Testis (tissue), 2 donors: ENCODE measurements at regions not wholly inside any gene's neighbourhood (a gene's known extent, or its start where the extent isn't known, plus 50 kb on each side); places are given as distances from the start of the nearest gene placed in this dataset.

Experiments used
- DNase-seq: peaks from one replicate; pipeline ENCODE4 v3.0.0-alpha.2; 2019
- H3K27ac ChIP-seq, 2 donors: fragments of 200-600 bp; sonication (generic); one replicate each; pipeline ENCODE4 v1.5.1; 2019
- H3K27me3 ChIP-seq: fragments of 200-600 bp; sonication (generic); one replicate; pipeline ENCODE4 v1.5.1; 2019
- H3K36me3 ChIP-seq: fragments of 200-600 bp; sonication (generic); one replicate; pipeline ENCODE4 v1.5.1; 2017; ENCODE audit warnings: low read depth; ENCODE audit errors: missing control alignments
- H3K4me1 ChIP-seq: fragments of 200-600 bp; sonication (generic); one replicate; pipeline ENCODE4 v1.5.1; 2019
- H3K4me3 ChIP-seq, 2 donors: fragments of 200-600 bp; sonication (generic); one replicate each; pipeline ENCODE4 v1.5.1; 2017 to 2019
- H3K9me3 ChIP-seq: fragments of 200-600 bp; sonication (generic); one replicate; pipeline ENCODE4 v1.5.1; 2017
- POLR2A ChIP-seq: fragments of 450-650 bp; IDR thresholded peaks from one replicate; pipeline ENCODE4 v1.6.1; 2017; ENCODE audit warnings: antibody characterized with exemption, mild to moderate bottlenecking, moderate library complexity
- WGBS, 2 donors: methylation state at CpG; one replicate each; pipeline ENCODE4 v1.1.5; 2018; 5-methylcytosine and 5-hydroxymethylcytosine counted together
- intact Hi-C: fragments of 100-400 bp; cut with DNase I; formaldehyde crosslinking; loops from one replicate; pipeline ENCODE4 v1.15.1; 2023; ENCODE audit warnings: low total_unique reads
- TF ChIP-seq, protein P1 (sequence below), 3 experiments: fragments of 450-650 bp in 2 of 3; fragments of 200-600 bp in 1 of 3; sonication (generic) in 1 of 3; IDR thresholded peaks; one replicate each; pipeline ENCODE4 v1.5.1; 2016 to 2019; ENCODE audit warnings: antibody characterized with exemption in 3 of 3, mild to moderate bottlenecking in 2 of 3, moderate library complexity in 1 of 3

DNA sequence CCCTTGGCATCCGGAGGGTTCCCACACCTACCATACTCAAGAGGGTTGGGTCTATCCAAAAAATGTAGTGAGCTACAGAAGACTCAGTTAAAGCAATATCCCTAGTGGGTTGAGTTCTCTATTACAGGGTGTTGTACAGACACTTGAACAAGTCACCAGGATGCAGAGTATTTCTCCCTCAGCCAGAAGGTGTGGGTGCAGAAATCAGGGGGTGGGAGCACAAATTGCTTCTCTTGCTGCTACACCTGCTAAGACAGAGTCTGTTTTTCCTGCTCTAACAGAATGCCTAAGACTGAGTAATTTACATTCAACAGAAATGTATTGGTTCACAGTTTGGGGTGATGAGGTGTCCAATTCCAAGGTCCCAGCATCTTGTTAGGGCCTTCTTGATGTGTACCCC, 433.4 kb downstream of the TCERG1L start:
- no peaks in the 10 kb centered on the region for H3K36me3 ChIP-seq
- H3K27ac ChIP-seq: no peak overlapping the region
- H3K4me1 ChIP-seq: no peaks in the 10 kb centered on the region
- no peak overlapping the region for H3K4me3 ChIP-seq
- intact Hi-C loops: no loop called here
- no peak for DNase-seq
- H3K9me3 ChIP-seq: no peaks in the 10 kb centered on the region
- WGBS, 2 donors: 95 to 100% methylated on average over 1 of the region's 1 CpG
- no peaks in the 10 kb centered on the region for H3K27me3 ChIP-seq
- TF ChIP-seq POLR2A: no peak
- TF ChIP-seq, protein P1, sequence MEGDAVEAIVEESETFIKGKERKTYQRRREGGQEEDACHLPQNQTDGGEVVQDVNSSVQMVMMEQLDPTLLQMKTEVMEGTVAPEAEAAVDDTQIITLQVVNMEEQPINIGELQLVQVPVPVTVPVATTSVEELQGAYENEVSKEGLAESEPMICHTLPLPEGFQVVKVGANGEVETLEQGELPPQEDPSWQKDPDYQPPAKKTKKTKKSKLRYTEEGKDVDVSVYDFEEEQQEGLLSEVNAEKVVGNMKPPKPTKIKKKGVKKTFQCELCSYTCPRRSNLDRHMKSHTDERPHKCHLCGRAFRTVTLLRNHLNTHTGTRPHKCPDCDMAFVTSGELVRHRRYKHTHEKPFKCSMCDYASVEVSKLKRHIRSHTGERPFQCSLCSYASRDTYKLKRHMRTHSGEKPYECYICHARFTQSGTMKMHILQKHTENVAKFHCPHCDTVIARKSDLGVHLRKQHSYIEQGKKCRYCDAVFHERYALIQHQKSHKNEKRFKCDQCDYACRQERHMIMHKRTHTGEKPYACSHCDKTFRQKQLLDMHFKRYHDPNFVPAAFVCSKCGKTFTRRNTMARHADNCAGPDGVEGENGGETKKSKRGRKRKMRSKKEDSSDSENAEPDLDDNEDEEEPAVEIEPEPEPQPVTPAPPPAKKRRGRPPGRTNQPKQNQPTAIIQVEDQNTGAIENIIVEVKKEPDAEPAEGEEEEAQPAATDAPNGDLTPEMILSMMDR (IDR thresholded peaks at IDR 0.05): no peak

DNA sequence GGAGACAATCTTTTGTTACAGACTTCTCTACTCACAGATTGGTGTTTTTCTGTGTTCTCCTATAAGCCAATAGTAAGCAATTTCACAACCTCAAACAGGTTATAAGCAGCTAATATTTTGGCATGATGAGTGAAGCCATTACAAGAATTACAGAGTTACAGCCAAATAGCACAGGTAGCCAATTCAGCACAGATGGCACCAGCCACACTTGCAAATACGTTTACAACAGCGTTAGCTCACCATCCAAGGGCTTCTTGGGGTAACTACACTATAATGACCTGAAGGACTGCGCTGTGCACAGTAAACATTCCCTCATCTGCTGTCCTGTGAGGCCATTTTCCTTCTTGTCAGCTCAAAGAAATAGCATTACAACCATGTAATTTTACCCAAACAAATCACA, 428.6 kb downstream of the TCERG1L start:
- no peaks in the 10 kb centered on the region for H3K27me3 ChIP-seq
- H3K9me3 ChIP-seq: no peaks in the 10 kb centered on the region
- no peaks in the 10 kb centered on the region for H3K36me3 ChIP-seq
- WGBS, 2 donors: 83% methylated on average over 3 of the region's 3 CpGs
- intact Hi-C loops: no loop called here
- DNase-seq: no peak
- H3K27ac ChIP-seq: no peak overlapping the region
- TF ChIP-seq, protein P1 (IDR thresholded peaks at IDR 0.05): no peak
- TF ChIP-seq POLR2A: no peak
- no peak overlapping the region for H3K4me3 ChIP-seq
- peaks cover 9% of the 10 kb centered on the region for H3K4me1 ChIP-seq

- H3K9me3 ChIP-seq: no peaks in the 10 kb centered on the region
- peaks cover 9% of the 10 kb centered on the region for H3K4me1 ChIP-seq
- no peak for DNase-seq
- WGBS, 2 donors: 40 to 57% methylated on average over 2 to 12 of the region's 12 CpGs
- H3K36me3 ChIP-seq: no peaks in the 10 kb centered on the region
- H3K4me3 ChIP-seq: no peak overlapping the region
- H3K27me3 ChIP-seq: no peaks in the 10 kb centered on the region
- no peak overlapping the region for H3K27ac ChIP-seq
- intact Hi-C loops: no loop called here
- TF ChIP-seq, protein P1 (IDR thresholded peaks at IDR 0.05): no peak
- TF ChIP-seq POLR2A: no peak
These were observed 427.1 kb downstream of the TCERG1L start for GRCh38 chr10:130884456-130884855.

GRCh38 chr10:130885021-130885655, 426.4 kb downstream of the TCERG1L start:
- 26 to 33% methylated on average over 16 to 22 of the region's 22 CpGs for WGBS, 2 donors
- Histone ChIP-seq H3K4me3 (peak overlapping the region in 1 of 2 donors; percentile 5), H3K27ac (no peak overlapping the region), H3K4me1 (peaks cover 9% of the 10 kb centered on the region), H3K27me3 (no peaks in the 10 kb centered on the region), H3K9me3 (no peaks in the 10 kb centered on the region), H3K36me3 (no peaks in the 10 kb centered on the region)
- peak; percentile 25 for DNase-seq
- intact Hi-C loops: no loop called here
- no peak for TF ChIP-seq POLR2A
- TF ChIP-seq, protein P1 (IDR thresholded peaks at IDR 0.05): no peak

DNA sequence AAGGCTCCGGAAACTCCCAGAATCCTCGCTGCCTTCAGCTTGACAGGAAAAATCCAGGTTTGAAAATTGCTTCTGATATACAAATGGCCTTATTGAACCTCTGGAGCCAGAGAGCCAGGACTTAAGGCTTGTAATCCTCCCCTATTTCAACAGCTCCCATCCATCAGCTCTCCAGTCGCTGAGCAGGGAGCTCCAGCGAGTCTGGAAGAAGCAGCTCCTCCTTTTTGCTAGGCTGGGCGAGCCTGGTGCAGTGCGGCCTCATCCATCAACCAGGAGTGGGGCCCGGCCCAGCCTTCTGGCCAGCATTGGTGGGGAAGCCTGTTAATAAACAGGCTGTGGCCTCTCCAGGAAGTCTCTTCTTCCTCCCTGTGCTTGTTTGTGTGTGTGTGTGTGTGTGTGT, 424.4 kb downstream of the TCERG1L start:
- no peaks in the 10 kb centered on the region for H3K27me3 ChIP-seq
- TF ChIP-seq POLR2A: no peak
- TF ChIP-seq, protein P1 (IDR thresholded peaks at IDR 0.05): no peak
- H3K36me3 ChIP-seq: no peaks in the 10 kb centered on the region
- intact Hi-C loops: no loop called here
- H3K9me3 ChIP-seq: no peaks in the 10 kb centered on the region
- no peak overlapping the region for H3K27ac ChIP-seq
- no peak overlapping the region for H3K4me3 ChIP-seq
- no peak for DNase-seq
- 56 to 88% methylated on average over 7 of the region's 7 CpGs for WGBS, 2 donors
- peaks cover 9% of the 10 kb centered on the region for H3K4me1 ChIP-seq
